Ammon's horn (tissue), 1 donor: ENCODE measurements at regions not wholly inside any gene's neighbourhood (a gene's known extent, or its start where the extent isn't known, plus 50 kb on each side); places are given as distances from the start of the nearest gene placed in this dataset.

ENCODE experiments used
- DNase-seq: peaks from one replicate; pipeline ENCODE4 v3.0.0-alpha.2; 2016; ENCODE audit warnings: low spot score

DNA sequence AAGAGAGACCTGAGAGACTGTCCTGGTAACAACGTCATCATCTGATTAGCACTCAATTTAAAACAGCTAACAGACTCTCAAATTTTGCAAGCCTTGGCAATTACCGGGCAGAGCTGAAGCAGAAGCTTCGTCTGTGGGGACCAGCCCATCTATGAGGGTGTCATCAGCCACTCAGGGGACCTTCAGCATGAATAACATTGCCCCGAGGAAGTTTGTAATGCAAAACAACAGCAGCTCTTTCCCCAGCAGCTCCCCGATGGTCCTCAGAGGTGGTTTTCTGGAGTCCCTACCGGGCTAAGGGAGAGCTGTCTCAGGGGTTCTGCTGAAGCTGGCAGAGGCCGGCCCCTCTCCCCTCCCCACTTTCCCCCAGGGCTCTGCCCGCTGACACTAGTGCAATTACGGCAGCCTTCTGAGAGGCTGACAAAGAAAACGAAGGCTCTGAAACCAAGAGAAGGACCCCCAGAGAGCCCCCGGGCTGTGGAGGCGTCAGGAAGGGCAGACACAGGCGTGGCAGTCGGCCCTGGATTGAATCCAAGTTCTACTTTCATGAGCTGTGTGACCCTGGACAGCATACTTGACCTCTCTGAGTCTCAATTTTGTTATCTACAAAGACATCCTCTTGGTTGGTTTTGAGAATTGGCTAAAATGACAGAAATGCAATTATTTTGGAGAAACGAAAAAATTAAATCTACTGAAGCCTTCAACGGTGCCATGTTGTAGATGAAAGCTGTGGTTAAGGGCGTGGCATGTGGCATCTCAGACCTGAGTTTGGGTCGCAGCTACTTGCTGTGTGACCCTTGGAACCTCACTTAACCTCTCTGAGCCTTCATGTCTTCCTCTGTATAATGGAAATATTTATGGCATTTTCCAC, 102.1 kb upstream of the TLE3 start:
- no peak for DNase-seq

GRCh38 chr15:70199124-70199482, 101.4 kb upstream of the TLE3 start:
- DNase-seq, result no peak

DNA sequence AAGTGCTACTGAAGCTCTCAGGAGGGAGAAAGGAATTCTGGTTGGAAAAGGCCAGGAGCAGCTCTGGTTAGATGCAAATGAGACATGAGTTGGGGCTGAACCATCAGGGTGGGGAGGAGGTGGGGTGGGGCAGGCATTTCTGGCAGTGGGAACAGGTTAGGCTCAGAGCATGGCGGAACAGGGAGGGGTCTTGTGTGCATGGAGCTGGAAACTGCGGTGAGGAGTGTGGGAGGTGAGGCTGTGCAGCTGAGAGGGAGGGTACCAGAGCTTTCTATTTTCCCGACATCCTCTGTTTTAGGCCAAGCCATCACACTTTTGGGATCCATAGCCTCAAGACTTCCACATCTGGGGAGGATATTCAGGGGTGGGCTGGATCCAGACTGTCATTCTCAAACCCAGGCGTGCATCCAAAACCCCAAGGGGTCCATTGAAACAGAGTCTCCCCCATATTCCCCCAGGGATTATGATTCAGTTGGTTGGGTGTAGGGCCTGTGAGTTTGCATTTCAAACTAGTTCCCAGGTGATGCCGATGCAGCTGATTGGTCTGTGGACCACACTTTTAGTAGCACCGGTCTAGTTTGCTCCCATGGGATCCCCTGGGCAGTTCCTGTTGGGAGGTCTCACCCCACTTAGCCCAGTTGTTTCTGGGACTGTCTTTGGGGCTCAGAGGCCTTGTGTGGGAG, 100.9 kb upstream of the TLE3 start:
- no peak for DNase-seq

GRCh38 chr15:70197945-70198361, 100.2 kb upstream of the TLE3 start:
- no peak for DNase-seq

DNA sequence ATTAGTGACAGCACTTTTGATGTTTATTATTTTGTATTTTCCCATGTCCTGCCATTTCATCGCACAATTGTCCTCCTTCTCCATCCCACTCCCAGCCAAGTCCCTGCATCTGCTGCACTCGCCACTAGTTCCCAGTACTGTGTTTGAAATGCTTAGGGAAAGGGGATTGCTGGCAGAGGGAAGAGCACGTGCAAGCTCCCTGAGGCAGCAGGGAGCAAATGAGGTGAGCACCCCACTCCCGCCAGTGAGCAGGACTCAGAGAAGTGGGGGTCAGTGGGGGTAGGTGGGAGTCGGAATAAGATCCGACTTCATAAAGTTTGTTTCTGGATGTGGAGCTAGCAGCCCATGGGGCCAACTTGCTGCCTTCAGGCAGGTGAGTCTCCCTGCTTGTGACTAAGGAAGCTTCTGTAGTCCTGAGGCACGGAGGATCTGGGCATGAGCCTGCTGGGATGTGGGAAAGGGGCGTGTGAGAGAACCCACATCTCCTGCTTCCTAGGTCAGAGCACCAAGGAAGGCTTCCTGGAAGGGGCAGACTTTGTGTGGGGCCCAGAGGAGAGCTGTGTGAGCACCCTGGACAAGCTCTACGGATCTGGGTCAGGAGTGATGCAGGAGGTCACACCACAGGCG, 99.7 kb upstream of the TLE3 start:
- no peak for DNase-seq

GRCh38 chr15:70196372-70197316, 98.9 kb upstream of the TLE3 start:
- DNase-seq, result no peak

DNA sequence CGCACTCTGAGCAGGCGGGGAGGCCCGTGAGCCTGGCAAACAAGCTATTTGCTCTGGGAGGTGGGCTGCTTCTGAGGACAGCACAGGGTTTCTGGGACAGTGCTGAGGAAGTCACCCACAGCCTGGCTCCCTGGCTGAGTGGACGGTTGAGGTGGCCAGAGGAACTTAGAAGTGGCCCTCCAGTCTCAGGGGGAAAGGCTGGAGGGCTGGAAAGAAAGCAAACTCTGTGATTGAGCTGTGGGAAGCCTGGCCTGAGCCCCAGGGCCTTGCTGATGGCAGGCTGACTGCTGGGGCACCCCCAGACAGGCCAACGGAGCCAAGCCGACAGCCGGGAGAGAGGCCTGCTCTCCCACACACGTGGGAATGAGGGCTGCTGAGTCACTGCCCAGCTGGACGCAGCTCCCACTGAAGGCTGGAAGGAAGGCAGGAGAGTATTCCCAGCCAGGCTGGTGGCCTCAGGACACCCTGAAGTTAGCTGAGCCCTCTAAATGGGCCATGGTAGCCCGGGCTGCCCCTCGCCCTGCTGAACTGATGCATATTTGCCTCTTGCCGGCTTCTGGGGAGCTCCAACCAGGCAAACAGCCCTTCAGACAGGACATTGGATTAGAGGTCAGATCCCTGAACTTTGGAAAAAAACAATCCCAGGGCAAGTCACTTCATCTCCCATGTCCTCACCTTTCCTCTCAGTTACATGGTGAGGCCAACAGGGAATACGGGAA, 98.0 kb upstream of the TLE3 start:
- peak; percentile 79 for DNase-seq

GRCh38 chr15:70195171-70195570, 97.5 kb upstream of the TLE3 start:
- DNase-seq, result no peak

DNA sequence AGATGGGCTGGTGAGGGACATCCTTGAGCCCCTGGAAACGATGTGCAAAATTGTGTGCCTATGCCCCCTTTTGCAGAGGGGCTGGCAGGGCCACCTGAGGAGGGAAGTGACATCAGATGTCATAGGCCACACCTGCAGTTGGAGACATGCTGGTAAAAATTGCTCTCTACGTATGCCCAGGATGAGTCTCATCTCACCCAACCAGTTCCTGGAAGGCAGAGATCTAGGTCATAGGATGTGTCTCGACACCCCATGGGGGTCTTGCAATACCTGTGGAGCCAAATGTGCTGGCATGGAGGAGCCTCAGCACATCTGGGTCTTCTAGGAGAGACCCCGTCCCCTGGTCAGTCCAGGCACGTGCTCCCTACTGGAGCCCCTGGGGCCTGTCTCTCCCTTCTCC, 96.5 kb upstream of the TLE3 start:
- DNase-seq, result no peak

DNA sequence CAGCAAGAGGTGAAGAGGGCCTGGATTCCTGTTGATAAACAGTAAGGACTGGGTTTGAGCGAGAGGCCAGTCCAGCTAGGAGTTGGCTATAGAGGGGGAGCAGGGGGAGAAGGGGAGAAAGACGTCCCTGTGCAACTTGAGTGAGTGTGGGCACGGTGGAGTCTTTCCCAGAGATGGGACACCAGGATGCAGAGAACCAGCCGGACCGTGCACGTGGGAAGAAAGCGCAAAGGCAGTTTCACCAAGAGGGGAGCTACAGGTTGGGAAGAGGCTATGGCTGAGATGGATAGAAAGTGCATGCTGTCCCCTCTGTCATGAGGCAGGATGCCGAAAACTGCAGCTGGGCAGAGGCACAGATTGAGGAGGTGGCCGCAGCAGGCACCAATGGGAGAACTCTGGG, 96.0 kb upstream of the TLE3 start:
- DNase-seq, result no peak

- no peak for DNase-seq
Measured at GRCh38 chr15:70192490-70192889, 94.8 kb upstream of the TLE3 start.

DNA sequence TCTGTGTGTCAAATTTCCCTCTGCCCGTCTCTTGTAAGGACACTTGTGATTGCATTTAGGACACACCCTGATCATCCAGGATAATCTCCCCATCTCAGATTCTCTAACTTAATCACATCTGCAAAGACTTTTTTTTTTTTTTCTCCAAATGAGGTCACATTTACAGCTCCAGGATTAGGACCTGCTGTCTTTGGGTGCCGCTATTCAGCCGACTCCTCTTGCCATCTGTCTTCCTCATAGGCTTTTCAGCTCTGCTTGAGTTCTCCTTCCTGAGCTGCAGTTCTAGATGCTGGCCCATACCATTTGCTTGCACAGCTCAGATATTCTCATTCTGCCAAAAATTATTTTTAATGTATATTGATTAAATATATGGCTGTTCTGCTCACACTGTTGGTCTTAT, 94.3 kb upstream of the TLE3 start:
- no peak for DNase-seq

DNA sequence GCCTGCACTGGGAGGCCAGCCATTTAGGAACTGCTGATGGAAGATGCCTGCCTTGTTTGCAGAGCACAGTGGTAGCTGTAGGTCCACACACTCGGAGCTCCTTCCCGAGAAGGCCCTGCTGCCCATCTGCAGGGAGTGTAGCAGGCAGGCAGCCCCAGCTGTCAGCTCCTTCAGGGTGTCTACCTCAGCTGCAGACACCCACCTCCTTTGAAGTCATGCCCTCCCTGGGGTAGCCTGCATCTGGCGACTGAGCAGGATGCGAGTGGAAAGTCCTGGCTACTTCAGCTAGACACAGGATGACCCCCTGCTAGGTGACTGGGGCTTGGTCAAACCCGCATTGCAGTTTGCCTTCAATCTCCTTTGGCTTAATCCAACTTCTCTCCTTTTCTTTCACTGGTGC, 93.2 kb upstream of the TLE3 start:
- DNase-seq, result no peak

- no peak for DNase-seq
Measured at GRCh38 chr15:70189826-70190695, 92.3 kb upstream of the TLE3 start.

- DNase-seq, result no peak
Measured at GRCh38 chr15:70188286-70188685, 90.6 kb upstream of the TLE3 start.

GRCh38 chr15:70187331-70187730, 89.6 kb upstream of the TLE3 start:
- no peak for DNase-seq

GRCh38 chr15:70186152-70186551, 88.4 kb upstream of the TLE3 start:
- DNase-seq, result no peak

- DNase-seq, result no peak
Measured at GRCh38 chr15:70185251-70185711, 87.6 kb upstream of the TLE3 start.

DNA sequence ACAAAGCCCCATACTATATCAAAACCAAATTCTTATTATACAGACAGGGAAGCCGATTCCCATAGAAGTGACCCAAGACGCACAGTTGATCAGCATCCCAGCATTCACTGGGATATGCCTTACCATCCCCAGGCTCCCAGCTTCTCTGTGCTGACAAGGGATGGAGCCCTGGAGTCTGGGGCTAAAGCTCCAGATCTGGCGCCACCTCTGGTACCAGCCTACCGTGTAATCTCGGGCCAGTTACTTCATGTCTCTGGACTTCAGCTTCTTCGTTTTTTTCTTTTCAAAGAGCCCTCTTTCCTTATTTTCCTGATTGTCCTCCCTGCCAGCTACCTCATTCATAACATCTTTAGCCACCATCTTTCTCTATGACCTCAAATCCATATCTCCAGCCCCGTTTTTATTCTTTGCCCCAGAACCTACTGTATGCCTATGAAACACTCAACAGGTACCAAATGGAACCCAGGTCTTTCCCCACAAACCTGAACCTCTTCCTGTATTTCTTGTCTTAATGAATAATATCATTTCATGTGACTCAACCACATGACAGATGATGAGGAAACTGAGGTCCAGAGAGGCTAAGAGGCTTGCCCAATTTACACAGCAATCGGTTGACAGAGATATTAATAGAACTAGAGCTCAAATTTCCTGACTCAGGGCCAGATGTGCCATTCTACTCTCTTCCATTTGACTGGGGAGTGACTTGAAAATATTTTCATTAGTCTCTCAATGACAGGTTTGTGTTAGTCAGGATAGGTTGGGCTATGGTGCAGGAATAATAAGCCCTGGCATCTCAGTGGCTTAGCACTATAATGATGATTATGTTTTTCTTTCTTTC, 85.4 kb upstream of the TLE3 start:
- DNase-seq, result no peak
